GM12875 (cell line): ENCODE measurements at regions not wholly inside any gene's neighbourhood (a gene's known extent, or its start where the extent isn't known, plus 50 kb on each side); places are given as distances from the start of the nearest gene placed in this dataset.
"Not testable (repeated sequence)": the region's sequence is repeated elsewhere in the genome, so short reads cannot be mapped to it uniquely, and the experiment has no call there.

Source experiments
- H3K4me3 ChIP-seq: one replicate; pipeline ENCODE4 v1.5.1; 2011; ENCODE audit warnings: low read depth, low read length, control low read depth
- TF ChIP-seq, protein P1 (sequence below): IDR thresholded peaks from 2 replicates; pipeline ENCODE4 v1.5.1; 2011; ENCODE audit warnings: low read depth, mild to moderate bottlenecking, control low read depth, inconsistent platforms, low read length, moderate library complexity, borderline replicate concordance; ENCODE audit not compliant: insufficient read depth

DNA sequence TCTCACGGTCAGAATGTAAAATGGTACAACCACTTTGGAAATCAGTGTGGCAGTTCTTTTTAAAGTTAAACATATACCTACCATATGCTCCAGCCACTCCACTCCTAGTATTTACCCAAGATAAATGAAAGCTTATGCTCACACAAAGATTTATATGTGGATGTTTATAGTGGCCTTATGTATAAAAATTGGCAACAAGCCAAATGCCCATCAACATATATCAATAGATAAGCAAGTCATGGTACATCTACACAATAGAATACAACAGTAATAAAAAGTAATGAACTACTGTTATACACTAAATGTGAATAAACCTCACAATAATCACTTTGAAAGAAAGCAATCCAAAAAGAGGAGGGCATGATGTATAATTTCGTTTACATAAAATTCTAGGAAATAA, 153.5 kb upstream of the LMCD1 start:
- TF ChIP-seq, protein P1, sequence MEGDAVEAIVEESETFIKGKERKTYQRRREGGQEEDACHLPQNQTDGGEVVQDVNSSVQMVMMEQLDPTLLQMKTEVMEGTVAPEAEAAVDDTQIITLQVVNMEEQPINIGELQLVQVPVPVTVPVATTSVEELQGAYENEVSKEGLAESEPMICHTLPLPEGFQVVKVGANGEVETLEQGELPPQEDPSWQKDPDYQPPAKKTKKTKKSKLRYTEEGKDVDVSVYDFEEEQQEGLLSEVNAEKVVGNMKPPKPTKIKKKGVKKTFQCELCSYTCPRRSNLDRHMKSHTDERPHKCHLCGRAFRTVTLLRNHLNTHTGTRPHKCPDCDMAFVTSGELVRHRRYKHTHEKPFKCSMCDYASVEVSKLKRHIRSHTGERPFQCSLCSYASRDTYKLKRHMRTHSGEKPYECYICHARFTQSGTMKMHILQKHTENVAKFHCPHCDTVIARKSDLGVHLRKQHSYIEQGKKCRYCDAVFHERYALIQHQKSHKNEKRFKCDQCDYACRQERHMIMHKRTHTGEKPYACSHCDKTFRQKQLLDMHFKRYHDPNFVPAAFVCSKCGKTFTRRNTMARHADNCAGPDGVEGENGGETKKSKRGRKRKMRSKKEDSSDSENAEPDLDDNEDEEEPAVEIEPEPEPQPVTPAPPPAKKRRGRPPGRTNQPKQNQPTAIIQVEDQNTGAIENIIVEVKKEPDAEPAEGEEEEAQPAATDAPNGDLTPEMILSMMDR: no peak
- no peak overlapping the region for H3K4me3 ChIP-seq

DNA sequence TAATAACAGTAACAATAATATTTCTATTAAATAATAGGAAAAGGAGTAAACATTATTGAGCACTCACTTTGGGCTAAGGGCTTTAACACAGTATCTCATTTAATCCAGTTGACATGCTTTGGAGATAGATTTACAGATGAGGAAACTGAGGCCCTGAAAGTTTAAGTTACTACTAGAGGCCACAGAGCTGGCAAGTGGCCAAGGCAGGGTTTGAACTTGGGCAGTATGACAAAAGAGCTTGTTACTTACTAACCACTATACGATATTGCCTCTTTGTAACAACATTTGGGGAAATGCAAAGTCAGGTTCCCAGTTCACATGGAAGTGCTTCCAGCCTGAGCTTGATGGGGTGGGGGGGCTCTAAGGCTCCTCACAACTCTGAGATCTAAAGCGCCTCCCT, 149.1 kb upstream of the LMCD1 start:
- TF ChIP-seq, protein P1: no peak
- no peak overlapping the region for H3K4me3 ChIP-seq

DNA sequence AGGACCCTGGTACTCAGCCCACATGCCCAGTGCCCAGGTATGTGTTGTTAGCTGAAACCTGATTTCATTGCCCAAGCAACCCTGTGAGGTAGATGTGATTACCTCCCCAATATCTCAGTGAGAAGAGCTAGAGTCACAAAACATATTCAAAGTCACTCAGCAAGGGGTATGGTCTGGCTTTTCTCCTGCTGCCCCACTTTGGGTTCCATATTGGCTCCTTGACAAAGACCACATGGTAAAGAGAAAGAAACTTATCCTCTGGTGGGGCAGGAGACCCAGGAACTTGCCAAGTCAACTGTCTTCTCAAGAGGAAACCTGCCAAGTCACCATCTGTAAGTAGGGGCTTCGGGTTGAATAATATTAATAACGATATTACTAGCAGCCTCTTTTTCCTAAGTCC, 148.3 kb upstream of the LMCD1 start:
- TF ChIP-seq, protein P1: no peak
- H3K4me3 ChIP-seq: no peak overlapping the region

DNA sequence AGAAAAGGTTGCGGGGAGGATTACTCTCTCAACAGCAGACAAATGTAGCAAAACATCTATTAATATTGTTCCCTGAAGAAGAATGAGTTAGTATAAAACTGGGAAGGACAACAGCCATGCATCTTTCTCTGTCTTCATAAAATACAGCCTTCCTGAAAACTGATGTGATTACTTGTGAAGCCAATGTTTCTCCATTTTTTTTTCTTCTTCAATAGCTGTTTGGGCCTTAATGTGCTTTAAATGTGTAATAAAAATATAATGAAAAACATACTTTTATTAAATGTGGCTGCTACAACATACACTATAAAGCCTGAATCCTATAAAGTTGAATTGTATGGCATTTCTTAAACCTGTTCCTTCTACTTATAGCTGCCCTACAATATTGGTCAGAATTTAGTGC, 146.3 kb upstream of the LMCD1 start:
- no peak overlapping the region for H3K4me3 ChIP-seq
- TF ChIP-seq, protein P1: no peak

DNA sequence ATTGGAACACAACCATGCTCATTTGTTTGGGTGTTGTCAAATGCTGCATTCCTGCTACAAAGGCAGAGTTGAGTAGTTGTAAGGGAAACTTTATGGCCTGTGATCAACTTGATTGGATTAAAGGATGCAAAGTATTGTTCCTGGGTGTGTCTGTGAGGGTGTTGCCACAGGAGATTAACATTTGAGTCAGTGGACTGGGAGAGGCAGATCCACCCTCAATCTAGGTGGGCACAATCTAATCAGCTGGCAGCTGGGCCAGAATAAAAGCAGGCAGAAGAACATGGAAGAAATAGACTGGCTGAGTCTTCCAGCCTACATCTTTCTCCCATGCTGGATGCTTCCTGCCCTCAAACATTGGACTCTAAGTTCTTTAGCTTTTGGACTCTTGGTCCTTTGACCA, 145.6 kb upstream of the LMCD1 start:
- not testable (repeated sequence) for H3K4me3 ChIP-seq

DNA sequence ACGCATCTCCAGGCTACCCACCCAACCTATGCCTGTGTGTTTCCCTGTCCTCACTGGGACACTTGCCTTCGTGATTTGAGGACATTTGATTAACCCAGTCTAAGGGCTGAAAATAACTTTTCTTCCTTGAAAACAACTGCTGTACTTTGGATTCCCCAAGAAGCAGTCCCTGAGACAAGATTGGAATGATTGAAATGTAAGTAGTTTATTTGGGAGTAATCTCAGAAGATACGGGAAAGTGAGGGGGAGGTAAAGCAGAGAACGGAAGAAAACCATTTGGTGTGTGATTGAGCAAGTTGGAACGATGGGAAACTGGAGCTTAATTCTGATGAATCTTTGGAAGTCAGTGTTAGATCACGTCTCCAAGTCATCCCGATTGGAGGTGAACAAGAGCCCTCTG, 143.8 kb upstream of the LMCD1 start:
- no peak overlapping the region for H3K4me3 ChIP-seq
- TF ChIP-seq, protein P1: no peak

DNA sequence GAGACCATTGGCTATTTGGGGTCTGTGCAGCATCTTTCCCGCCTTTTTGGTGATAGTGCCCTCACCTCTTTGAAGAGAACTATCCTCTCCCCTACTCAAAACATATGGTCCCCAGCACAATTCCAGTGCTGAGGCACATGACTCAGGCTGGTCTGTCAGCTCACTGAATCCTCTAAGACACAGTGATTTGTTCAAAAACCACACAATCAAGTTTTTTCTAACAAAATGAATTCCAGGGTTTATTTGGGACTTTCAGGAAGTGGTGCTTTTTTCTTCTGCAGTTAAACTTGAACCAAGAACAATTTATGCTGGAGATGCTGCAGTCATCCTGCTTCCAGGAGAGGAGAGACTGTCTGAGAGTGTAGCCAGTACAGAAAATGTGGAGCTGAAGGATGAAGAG, 142.5 kb upstream of the LMCD1 start:
- no peak overlapping the region for H3K4me3 ChIP-seq
- TF ChIP-seq, protein P1: no peak

DNA sequence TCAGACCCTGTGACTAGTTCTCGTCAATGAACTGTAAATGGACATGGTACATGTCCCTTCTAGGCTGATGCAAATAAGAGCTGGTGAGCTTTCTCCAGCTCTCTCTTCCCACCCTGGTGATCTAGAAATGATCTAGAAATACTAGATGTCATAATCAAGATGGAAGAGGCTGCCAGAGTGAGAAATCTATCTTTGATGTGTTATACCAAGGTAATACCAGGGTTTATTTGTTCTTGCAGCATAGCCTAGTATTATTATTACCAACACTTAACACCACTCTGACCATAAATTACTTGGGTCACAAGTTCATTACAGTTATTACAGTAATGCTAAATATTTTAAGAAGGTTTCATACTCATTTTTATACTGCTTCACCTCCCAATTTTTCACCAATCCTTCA, 138.4 kb upstream of the LMCD1 start:
- H3K4me3 ChIP-seq: no peak overlapping the region
- TF ChIP-seq, protein P1: no peak
